Fibroblast of lung (primary cell): ENCODE measurements at regions not wholly inside any gene's neighbourhood (a gene's known extent, or its start where the extent isn't known, plus 50 kb on each side); places are given as distances from the start of the nearest gene placed in this dataset.
"Not testable (repeated sequence)": the region's sequence is repeated elsewhere in the genome, so short reads cannot be mapped to it uniquely, and the experiment has no call there.

Experiments used
- CTCF ChIP-seq, 2 donors: IDR thresholded peaks in 1 of 2; conservative IDR thresholded peaks in 1 of 2; 1 replicate in 1 of 2; 2 replicates in 1 of 2; pipeline ENCODE4 v1.5.1; 2011 to 2012; ENCODE audit warnings: low read length in 2 of 2, control low read depth in 1 of 2, inconsistent platforms in 1 of 2, low read depth in 1 of 2, mild to moderate bottlenecking in 1 of 2
- EZH2 ChIP-seq: IDR thresholded peaks from 2 replicates; pipeline ENCODE4 v1.5.1; 2012; ENCODE audit warnings: low read length, control low read depth, mild to moderate bottlenecking; ENCODE audit errors: missing control alignments

GRCh38 chr5:177941386-177941785, 54.7 kb downstream of the PROP1 start:
- TF ChIP-seq EZH2; CTCF (conservative IDR thresholded peaks at IDR 0.05 in 1 of 2, IDR thresholded peaks at IDR 0.05 in 1 of 2; ENCODE audit: low read depth in 1 of 2, low read length in 2 of 2): not testable (repeated sequence)
